Testis (tissue), 2 donors: ENCODE measurements at regions not wholly inside any gene's neighbourhood (a gene's known extent, or its start where the extent isn't known, plus 50 kb on each side); places are given as distances from the start of the nearest gene placed in this dataset.

Experiments used
- DNase-seq: peaks from one replicate; pipeline ENCODE4 v3.0.0-alpha.2; 2019
- H3K27ac ChIP-seq, 2 donors: fragments of 200-600 bp; sonication (generic); one replicate each; pipeline ENCODE4 v1.5.1; 2019
- H3K27me3 ChIP-seq: fragments of 200-600 bp; sonication (generic); one replicate; pipeline ENCODE4 v1.5.1; 2019
- H3K36me3 ChIP-seq: fragments of 200-600 bp; sonication (generic); one replicate; pipeline ENCODE4 v1.5.1; 2017; ENCODE audit warnings: low read depth; ENCODE audit errors: missing control alignments
- H3K4me1 ChIP-seq: fragments of 200-600 bp; sonication (generic); one replicate; pipeline ENCODE4 v1.5.1; 2019
- H3K4me3 ChIP-seq, 2 donors: fragments of 200-600 bp; sonication (generic); one replicate each; pipeline ENCODE4 v1.5.1; 2017 to 2019
- H3K9me3 ChIP-seq: fragments of 200-600 bp; sonication (generic); one replicate; pipeline ENCODE4 v1.5.1; 2017
- POLR2A ChIP-seq: fragments of 450-650 bp; IDR thresholded peaks from one replicate; pipeline ENCODE4 v1.6.1; 2017; ENCODE audit warnings: antibody characterized with exemption, mild to moderate bottlenecking, moderate library complexity
- WGBS, 2 donors: methylation state at CpG; one replicate each; pipeline ENCODE4 v1.1.5; 2018; 5-methylcytosine and 5-hydroxymethylcytosine counted together
- intact Hi-C: fragments of 100-400 bp; cut with DNase I; formaldehyde crosslinking; loops from one replicate; pipeline ENCODE4 v1.15.1; 2023; ENCODE audit warnings: low total_unique reads
- small RNA-seq, 2 donors: library from RNA; depleted of rRNA; stranded (forward); fragments of <200 nt; gene quantifications; one replicate each; pipeline ENCODE3, GENCODE V24; 2016
- TF ChIP-seq, protein P1 (sequence below), 3 experiments: fragments of 450-650 bp in 2 of 3; fragments of 200-600 bp in 1 of 3; sonication (generic) in 1 of 3; IDR thresholded peaks; one replicate each; pipeline ENCODE4 v1.5.1; 2016 to 2019; ENCODE audit warnings: antibody characterized with exemption in 3 of 3, mild to moderate bottlenecking in 2 of 3, moderate library complexity in 1 of 3

DNA sequence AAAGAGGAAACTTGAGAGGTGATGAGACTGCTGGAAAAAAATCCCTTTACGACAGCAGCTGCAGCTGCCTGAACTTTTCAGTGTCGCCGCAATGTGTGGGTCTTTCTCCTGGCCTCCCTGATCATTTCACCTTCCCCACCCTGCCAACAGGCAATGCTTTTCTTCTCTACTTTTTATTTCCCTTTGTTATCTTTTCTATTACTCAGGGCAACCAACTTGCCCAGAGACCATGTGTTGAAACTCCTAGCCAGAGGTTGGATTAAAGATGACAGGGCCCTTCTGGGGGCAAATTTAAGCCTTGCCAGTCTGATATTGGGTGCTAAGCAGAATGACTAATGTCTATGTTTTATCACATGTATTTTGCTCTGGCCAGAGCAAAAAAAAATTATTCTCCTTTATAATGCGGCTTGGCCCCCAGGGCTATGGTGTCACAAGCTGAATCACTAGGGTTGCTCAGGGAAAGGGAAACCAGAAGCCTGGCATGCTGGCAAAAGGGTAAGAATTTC is 51.5 kb upstream of the CFAP20DC start:
- no peak overlapping the region for H3K4me3 ChIP-seq
- H3K4me1 ChIP-seq = no peaks in the 10 kb centered on the region
- H3K36me3 ChIP-seq = no peaks in the 10 kb centered on the region
- H3K27me3 ChIP-seq = no peaks in the 10 kb centered on the region
- TF ChIP-seq POLR2A = no peak
- TF ChIP-seq, protein P1, sequence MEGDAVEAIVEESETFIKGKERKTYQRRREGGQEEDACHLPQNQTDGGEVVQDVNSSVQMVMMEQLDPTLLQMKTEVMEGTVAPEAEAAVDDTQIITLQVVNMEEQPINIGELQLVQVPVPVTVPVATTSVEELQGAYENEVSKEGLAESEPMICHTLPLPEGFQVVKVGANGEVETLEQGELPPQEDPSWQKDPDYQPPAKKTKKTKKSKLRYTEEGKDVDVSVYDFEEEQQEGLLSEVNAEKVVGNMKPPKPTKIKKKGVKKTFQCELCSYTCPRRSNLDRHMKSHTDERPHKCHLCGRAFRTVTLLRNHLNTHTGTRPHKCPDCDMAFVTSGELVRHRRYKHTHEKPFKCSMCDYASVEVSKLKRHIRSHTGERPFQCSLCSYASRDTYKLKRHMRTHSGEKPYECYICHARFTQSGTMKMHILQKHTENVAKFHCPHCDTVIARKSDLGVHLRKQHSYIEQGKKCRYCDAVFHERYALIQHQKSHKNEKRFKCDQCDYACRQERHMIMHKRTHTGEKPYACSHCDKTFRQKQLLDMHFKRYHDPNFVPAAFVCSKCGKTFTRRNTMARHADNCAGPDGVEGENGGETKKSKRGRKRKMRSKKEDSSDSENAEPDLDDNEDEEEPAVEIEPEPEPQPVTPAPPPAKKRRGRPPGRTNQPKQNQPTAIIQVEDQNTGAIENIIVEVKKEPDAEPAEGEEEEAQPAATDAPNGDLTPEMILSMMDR (IDR thresholded peaks at IDR 0.05) = no peak
- H3K9me3 ChIP-seq = no peaks in the 10 kb centered on the region
- DNase-seq = no peak
- WGBS, 2 donors = 95 to 97% methylated on average over 4 of the region's 4 CpGs
- H3K27ac ChIP-seq = no peak overlapping the region
- intact Hi-C loops = no loop called here

Small RNAs in the stretch of these regions (small RNA-seq; reads per million reads assigned to genes)
- gene RF00017 = 0 reads per million in 2 donors
